M059J (cell line): ENCODE measurements at regions not wholly inside any gene's neighbourhood (a gene's known extent, or its start where the extent isn't known, plus 50 kb on each side); places are given as distances from the start of the nearest gene placed in this dataset.

ENCODE experiments used
- DNase-seq: peaks from one replicate; pipeline ENCODE4 v3.0.0-alpha.2; 2012; ENCODE audit warnings: low read depth

DNA sequence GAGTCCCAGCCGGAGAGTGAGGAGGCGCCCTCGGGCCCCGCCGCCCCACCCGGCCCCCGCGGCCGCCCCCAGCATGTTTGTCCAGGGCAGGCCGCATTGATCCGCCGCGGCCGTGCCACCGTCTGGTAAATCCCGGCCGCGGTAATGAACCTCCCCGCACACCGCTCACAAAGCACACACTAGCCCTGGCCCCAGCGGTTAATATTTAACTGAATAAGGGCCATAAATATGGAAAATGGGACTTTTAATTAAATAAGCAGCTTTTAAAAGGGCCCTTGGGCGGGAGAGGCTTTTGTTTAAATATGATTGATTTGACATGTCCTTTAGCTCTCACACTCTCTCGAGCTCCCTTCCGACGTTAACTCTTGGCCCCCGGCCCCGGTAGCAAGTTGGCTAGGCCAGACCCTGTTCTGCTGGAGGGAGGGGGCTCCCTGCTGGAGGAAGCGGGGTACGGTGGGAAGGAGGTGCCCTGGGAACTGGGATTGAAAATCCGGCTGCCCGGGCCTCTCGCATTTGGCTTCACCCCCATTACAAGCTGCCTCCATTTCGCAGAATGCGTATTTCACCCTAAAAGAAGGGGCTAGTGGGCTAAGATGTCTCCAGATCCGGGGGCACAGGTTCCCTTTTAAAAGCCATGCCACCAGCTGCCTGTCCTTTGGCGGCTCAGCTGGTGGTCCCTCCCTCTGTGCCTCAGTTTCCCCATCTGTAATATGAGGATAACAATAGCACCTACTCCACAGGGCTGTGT is 199.8 kb downstream of the RBM19 start:
- no peak for DNase-seq

- DNase-seq, result no peak
Observed at GRCh38 chr12:113764661-113765060, 201.5 kb downstream of the RBM19 start.

DNA sequence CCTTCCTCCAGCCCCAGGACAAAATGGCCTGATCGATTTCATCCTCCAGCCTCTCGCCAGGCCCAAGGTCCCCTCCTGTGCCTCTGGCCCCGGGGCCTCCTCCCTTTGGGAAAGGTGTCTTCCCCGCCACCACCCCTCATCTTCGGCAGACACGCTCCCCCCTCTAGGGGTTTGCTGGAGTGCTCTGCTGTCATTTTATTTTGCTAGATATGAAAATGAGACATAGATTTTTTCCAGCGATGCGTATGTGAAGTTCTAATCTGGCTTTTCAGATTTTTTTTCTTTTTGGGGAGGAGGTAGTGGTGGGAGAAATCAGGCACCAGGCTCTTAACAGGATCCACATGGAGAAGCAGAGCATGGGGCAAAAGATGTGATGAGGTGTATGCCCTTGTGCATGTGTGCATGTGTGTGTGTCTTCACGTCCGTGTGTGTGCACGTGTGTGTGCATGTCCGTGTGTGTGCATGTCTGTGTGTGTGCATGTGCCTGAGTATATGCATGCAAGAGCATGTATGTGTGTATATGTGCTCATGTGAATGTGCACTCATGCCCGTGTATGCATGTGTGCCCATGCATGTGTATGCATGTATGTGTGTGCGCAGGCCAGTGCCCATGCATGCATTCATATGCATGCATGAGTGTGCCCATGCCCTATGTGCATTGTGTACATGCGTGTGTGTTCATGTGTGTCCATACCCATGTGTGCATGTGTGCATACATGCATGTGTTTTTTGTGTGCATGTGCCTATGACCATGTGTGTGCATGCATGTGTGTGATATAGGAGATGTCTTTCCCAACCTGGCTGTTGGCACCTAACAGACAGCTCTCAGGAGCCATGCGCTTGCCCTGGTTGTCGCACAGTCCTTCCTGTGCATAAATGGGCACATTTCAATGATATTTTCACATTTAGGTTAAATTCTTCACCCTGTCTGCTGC is 203.0 kb downstream of the RBM19 start:
- DNase-seq, result no peak

DNA sequence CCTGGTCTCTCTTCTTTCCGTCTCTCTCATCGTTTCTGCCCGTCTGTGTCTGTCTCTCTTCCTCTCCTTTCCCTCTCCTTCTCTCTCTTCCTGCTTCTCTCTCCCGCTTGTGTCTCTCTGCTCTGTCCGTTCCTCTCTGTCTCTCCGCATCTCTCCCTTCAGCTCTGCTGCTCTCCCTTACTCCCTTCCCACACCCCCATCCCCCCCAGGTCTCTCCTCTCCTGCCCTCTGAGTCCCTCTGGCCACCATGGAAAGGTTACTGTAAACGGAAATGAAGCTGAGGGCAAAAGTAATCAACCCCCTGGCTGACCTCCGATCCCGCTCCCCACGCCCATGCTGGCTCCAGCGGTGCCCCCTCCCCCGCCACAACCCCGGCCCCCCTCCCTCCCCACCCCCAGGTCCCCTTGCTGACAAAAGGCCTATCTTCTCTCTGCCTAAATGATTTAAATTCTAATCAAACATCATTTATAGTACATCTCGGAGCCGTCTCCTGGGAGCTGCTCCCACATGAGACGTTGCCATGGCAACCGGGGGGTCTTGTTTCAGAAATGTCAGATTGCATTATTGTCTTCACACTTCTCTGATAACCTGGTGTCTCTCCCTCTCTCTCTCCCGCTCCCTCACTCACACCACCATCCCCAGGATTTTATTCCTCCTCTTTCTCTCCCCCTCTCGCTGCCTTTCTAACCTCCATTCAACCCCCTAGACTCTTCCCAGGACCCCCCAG is 203.8 kb downstream of the RBM19 start:
- no peak for DNase-seq

- no peak for DNase-seq
Observed at GRCh38 chr12:113759135-113759534, 207.0 kb downstream of the RBM19 start.

DNA sequence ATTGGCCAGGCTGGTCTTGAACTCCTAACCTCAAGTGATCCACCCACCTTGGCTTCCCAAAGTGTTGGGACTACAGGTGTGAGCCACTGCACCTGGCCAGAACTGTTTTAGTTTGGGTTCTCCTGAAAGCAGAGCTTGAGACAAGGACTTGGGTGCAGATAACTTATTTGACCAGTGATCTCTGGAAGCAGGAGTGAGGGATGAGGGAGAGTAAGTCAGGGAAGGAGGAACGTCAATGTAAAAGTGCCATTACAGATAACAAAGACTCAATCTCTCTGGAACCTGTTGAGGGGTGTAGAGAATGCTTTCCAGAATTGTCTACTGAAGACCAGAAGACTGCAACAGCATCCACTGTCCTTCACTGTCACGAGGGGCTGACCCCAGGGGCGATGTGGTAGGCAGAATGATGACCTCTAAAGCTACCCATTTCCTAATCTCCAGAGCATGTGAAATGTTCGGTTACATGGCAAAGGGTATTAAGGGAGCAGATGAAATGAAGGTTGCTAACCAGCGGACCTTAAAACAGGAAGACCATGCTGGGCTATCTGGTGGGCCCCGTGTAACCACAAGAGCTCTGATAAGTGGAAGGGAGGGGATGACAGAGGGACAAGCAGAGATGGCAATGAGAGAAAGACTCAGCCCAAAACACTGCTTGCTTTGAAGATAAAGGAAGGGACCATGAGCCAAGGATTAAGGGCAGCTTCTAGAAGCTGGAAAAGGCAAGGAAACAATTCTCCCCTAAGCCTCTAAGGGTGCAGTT is 207.8 kb downstream of the RBM19 start:
- DNase-seq, result no peak

DNA sequence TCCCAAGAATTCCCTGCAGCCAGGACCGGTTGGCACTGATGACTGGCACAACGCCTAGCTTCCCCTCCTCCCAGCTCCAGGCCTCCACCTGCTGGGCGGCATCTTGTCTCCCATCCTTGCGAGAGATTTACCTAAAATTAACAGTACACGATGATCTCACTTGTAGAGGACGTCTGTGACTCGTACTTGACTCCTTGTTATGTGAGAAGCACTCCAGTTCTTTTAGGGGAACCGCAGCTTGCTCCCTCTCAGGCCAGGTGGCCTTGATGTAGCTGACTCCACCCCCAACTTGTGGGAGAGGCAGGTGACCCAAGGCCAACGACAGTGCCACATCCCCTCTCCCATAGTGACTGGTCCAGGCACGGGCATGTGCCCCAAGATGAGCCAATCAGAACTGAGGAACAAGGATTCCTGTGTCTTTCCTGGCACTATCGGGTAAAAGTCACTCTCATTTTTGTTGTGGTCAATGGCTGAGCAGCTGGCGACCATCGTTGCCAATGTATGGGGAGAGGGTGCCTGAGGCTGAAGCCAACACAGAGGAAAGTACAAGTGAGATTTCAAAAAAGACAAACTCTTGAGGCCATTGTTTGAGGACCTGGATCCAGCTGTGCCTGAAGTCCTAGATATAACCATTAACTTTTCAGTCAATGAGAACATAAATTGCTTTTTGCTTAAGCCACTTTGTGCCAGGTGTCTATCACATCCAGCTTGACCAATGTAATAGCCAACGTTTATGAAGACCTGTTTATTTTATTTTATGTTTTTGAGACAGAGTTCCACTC is 208.7 kb downstream of the RBM19 start:
- DNase-seq, result peak; percentile 31

GRCh38 chr12:113756609-113757008 is 209.5 kb downstream of the RBM19 start:
- no peak for DNase-seq

GRCh38 chr12:113755098-113755497 is 211.0 kb downstream of the RBM19 start:
- no peak for DNase-seq

GRCh38 chr12:113751513-113751912 is 214.6 kb downstream of the RBM19 start:
- DNase-seq, result no peak

DNA sequence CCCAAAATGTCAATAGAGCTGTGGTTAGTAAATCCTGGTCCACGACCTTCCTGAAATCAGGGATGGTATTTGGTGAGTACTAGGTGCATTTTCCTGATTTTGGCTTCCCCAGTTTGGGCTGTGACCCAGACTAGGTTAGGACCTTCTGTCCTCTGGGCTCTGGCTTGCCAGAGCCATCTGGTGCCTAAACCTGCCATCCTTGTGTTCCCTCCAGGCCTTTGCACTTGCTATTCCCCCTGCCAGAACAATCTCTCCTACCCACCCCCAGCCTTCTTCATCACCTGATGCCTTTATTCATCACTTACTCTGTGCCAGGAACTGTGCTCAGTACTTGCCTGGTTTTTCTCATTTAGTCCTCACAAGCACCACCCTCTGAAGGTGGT is 216.7 kb downstream of the RBM19 start:
- DNase-seq, result no peak

DNA sequence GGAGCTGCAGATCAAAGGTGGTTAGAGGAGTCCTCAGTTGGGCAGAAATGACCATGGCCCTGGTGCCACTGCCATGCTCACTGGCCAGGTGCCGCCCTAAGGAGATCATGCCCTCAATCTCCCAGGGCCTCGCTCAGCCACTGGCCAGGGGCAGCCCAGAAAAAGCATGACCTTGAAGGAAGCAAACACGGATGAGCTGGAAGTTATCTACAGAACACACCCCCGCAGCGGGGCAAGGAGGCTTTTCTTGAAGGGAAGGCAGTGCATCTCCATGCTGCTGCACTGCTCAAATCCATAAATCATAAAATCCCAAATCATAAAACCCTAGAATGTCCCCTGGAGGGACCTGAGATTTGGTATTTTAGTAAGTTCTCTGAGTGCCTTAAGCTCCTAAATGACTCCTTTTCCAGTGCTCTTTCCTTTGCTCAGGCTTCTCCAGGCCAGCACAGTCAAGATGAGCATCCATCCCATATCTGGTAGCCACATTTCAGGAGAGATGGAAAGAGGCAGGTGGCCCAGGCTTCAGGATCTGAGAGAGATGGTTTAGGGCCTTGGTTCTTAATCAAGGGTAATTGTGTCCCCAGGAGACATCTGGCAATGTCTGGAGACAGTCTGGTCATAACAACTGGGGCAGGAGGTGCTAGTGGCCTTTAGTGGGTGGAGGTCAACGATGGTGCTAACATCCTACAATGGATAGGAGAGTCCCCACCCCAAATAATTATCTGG is 217.3 kb downstream of the RBM19 start:
- DNase-seq, result no peak

GRCh38 chr12:113747017-113747416 is 219.1 kb downstream of the RBM19 start:
- DNase-seq, result no peak

DNA sequence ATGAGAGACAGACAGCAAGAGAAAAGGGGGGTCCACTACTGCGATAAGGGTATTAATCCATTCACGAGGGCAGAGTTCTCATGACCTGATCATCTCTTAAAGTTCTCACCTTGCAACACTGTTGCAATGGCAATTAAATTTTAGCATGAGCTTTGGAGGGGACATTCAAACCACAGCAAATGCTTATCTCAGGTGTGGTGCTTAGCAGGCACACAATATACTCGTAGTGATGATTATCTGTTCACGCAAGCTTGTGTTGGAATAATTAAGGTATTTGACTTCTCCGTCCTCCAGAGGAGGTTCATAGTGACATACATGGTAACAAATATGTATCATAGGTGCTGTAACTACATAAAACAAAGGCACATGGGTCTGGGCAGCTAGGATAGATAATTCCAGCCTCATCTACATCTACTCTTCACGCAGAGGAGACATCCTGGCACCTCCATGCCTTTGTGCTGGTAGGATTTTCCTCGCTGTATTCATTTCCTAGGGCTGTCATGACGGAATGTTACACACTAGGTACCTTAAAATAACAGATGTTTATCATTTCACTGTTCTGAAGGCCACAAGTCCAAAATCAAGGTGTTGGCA is 221.2 kb downstream of the RBM19 start:
- no peak for DNase-seq

GRCh38 chr12:113742801-113743200 is 223.3 kb downstream of the RBM19 start:
- no peak for DNase-seq

DNA sequence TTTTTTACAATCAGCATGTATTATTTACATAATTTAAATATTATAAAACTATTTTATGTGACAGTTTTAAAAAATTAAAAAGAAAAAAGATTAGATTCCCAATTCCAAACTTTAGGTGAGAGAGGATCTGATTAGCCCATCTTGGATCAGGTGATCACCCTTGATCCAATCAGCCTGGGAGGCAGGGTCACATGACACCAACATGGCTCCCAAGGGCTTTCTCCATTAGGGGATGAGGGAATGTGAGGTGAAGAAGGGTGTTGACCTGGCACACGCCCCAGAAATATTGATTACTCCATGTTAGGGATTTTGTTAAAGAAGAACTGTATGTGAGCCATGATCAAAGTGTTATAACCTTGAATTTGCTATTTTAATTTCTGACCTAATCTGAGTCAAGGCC is 225.4 kb downstream of the RBM19 start:
- no peak for DNase-seq

- DNase-seq, result no peak
Observed at GRCh38 chr12:113735131-113735530, 231.0 kb downstream of the RBM19 start.

DNA sequence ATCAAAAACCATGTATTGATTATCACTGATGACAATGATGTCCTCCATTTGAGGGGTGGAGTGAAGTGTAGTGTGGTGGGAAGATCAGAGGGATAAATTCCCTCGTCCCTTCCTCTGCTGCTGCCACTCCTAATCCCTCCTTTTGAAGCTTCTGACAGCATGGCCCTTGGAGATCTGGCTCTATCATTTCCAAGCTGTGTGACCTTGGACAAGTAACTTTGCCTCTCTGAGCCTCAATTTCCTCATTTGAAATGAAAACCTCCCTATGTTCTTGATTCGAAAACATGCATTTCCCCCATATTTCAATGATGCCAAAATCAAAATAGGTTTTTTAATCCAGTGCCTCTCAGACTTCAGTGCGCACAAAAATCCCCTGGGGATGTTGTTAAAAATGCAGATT is 231.6 kb downstream of the RBM19 start:
- DNase-seq, result no peak

GRCh38 chr12:113732916-113733315 is 233.2 kb downstream of the RBM19 start:
- DNase-seq, result no peak

DNA sequence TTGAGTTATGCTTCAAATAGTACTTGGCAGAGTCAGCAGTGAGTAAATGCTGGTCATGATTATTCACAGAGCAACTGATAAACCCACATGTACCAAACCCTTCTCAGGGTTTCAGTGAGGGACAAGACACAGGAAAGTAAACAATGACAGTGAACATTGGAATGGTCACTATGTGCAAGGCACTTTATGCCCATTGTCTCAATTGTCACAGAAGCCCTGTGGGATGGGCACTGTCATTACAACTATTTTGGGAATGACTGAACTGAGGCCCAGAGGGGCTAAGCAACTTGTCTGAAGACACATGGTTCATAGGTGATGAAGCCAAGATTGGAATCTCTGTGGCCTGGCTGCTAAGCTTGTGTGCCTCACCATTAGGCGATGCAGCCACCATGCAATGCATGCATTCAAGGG is 238.5 kb downstream of the RBM19 start:
- DNase-seq, result peak; percentile 64
